ENCODE measurements at regions not wholly inside any gene's neighbourhood (a gene's known extent, or its start where the extent isn't known, plus 50 kb on each side); places are given as distances from the start of the nearest gene placed in this dataset.

DNA sequence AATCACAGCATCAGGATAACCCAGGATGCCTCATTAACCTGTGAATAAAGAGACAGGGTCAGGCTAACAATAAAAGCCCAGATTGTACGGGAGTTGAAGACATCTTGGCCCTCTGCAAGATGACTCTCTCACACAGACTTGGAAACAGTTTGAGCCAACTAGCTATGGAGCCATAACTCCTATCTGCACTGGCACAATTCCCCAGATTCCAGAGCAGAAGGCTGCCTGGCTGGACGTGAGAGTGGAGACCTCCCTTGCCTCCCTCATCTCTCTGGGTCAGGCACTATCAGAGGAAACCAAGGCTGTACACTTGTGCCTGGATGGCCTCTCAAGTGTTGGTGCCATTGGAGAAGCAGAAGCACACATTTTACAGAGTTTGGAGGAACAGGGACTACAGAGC lies 312.6 kb downstream of the THBS2 start:
- TF ChIP-seq, protein P1, sequence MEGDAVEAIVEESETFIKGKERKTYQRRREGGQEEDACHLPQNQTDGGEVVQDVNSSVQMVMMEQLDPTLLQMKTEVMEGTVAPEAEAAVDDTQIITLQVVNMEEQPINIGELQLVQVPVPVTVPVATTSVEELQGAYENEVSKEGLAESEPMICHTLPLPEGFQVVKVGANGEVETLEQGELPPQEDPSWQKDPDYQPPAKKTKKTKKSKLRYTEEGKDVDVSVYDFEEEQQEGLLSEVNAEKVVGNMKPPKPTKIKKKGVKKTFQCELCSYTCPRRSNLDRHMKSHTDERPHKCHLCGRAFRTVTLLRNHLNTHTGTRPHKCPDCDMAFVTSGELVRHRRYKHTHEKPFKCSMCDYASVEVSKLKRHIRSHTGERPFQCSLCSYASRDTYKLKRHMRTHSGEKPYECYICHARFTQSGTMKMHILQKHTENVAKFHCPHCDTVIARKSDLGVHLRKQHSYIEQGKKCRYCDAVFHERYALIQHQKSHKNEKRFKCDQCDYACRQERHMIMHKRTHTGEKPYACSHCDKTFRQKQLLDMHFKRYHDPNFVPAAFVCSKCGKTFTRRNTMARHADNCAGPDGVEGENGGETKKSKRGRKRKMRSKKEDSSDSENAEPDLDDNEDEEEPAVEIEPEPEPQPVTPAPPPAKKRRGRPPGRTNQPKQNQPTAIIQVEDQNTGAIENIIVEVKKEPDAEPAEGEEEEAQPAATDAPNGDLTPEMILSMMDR (IDR thresholded peaks at IDR 0.05) = no peak
- no peak for TF ChIP-seq POLR2A (IDR thresholded peaks at IDR 0.05)

Measured in tibial nerve (tissue), 3 donors.